B cell (primary cell): ENCODE measurements at regions not wholly inside any gene's neighbourhood (a gene's known extent, or its start where the extent isn't known, plus 50 kb on each side); places are given as distances from the start of the nearest gene placed in this dataset.

Source experiments
- ATAC-seq: fragments of 200-7000 bp; cut with Tn5 transposase; one replicate; pipeline ENCODE4 v1.10.0; 2021; ENCODE audit warnings: low read depth, mild to moderate bottlenecking, moderate number of reproducible peaks, moderate library complexity
- CTCF ChIA-PET: fragments of 350-600 bp; sonication (Branson Sonifier 250); formaldehyde crosslinking; loops from one replicate; lab custom pipeline; 2021; ENCODE audit warnings: antibody characterized with exemption, inconsistent platforms; lab: Charles Lee
- POLR2A ChIA-PET: fragments of 350-600 bp; sonication (Branson Sonifier 250); formaldehyde crosslinking; loops from one replicate; lab custom pipeline; 2021; ENCODE audit warnings: antibody characterized with exemption; lab: Charles Lee
- DNase-seq: peaks from one replicate; pipeline ENCODE4 v3.0.0; 2013
- H2AFZ ChIP-seq: 2 replicates; pipeline ENCODE4 v1.6.1; 2012; ENCODE audit warnings: mild to moderate bottlenecking, low read depth, low read length; ENCODE audit not compliant: insufficient read depth, poor library complexity, severe bottlenecking
- H3K27ac ChIP-seq, 2 donors: 1 replicate in 1 of 2; 2 replicates in 1 of 2; pipeline ENCODE4 v1.5.1; 2012 to 2013; ENCODE audit warnings: low read length in 2 of 2, mild to moderate bottlenecking in 2 of 2, moderate library complexity in 1 of 2
- H3K27me3 ChIP-seq, 4 experiments: fragments of 200-600 bp in 1 of 4; sonication (generic) in 1 of 4; replicated peaks in 1 of 4; 1 replicate in 2 of 4; 2 replicates in 2 of 4; pipeline versions ENCODE4 v1.6.1 to v1.7.0; 2013 to 2016; ENCODE audit warnings: low read length in 3 of 4, mild to moderate bottlenecking in 2 of 4, mixed read lengths in 1 of 4, moderate library complexity in 1 of 4; ENCODE audit not compliant: insufficient read depth in 4 of 4, control insufficient read depth in 3 of 4; ENCODE audit errors: control extremely low read depth in 1 of 4
- H3K36me3 ChIP-seq, 2 experiments: replicated peaks in 1 of 2; 1 replicate in 1 of 2; 2 replicates in 1 of 2; pipeline versions ENCODE4 v1.6.1 to v1.7.1; 2013; ENCODE audit warnings: low read length in 1 of 2; ENCODE audit not compliant: insufficient read depth in 2 of 2, control insufficient read depth in 1 of 2; ENCODE audit errors: control extremely low read depth in 1 of 2, extremely low read depth in 1 of 2
- H3K4me1 ChIP-seq, 2 donors: fragments of 200-600 bp in 1 of 2; sonication (generic) in 1 of 2; 1 replicate in 1 of 2; 2 replicates in 1 of 2; pipeline versions ENCODE4 v1.5.1 to v1.6.1; 2013 to 2017; ENCODE audit warnings: low read length in 2 of 2; ENCODE audit not compliant: control insufficient read depth in 2 of 2, insufficient read depth in 2 of 2
- H3K4me2 ChIP-seq: replicated peaks from 2 replicates; pipeline ENCODE3; 2012; ENCODE audit warnings: mild to moderate bottlenecking, low read depth, low read length; ENCODE audit not compliant: poor library complexity, severe bottlenecking
- H3K4me3 ChIP-seq, 5 experiments: fragments of 200-600 bp in 1 of 5; sonication (generic) in 1 of 5; 1 replicate in 3 of 5; 2 replicates in 2 of 5; pipeline versions ENCODE4 v1.5.1 to v1.7.0; 2011 to 2016; ENCODE audit warnings: low read length in 4 of 5, mild to moderate bottlenecking in 4 of 5, low read depth in 2 of 5, control low read depth in 1 of 5, moderate library complexity in 1 of 5; ENCODE audit not compliant: insufficient read depth in 1 of 5; ENCODE audit errors: control extremely low read depth in 1 of 5, extremely low read depth in 1 of 5
- H3K79me2 ChIP-seq: fragments of 200-600 bp; sonication (generic); one replicate; pipeline ENCODE4 v1.6.0; 2016; ENCODE audit warnings: low read length; ENCODE audit not compliant: control insufficient read depth, insufficient read depth
- H3K9ac ChIP-seq: fragments of 200-600 bp; sonication (generic); 2 replicates; pipeline ENCODE4 v1.6.1; 2017; ENCODE audit warnings: mild to moderate bottlenecking, low read length, moderate library complexity
- H3K9me3 ChIP-seq, 3 donors: one replicate each; pipeline versions ENCODE4 v1.6.1 to v1.7.1; 2013; ENCODE audit warnings: low read length in 2 of 3; ENCODE audit not compliant: control insufficient read depth in 2 of 3, insufficient read depth in 1 of 3; ENCODE audit errors: control extremely low read depth in 1 of 3
- H4K20me1 ChIP-seq: 2 replicates; pipeline ENCODE4 v1.6.0; 2012; ENCODE audit warnings: mild to moderate bottlenecking, low read length; ENCODE audit not compliant: insufficient read depth, control insufficient read depth, poor library complexity, severe bottlenecking
- H3K27ac Mint-ChIP-seq: one replicate; pipeline ENCODE4 v1.8.0; 2021; ENCODE audit warnings: mixed read lengths
- H3K27me3 Mint-ChIP-seq: one replicate; pipeline ENCODE4 v1.8.0; 2021; ENCODE audit warnings: mixed read lengths
- H3K4me1 Mint-ChIP-seq: one replicate; pipeline ENCODE4 v1.8.0; 2021; ENCODE audit warnings: mixed read lengths
- H3K4me3 Mint-ChIP-seq: one replicate; pipeline ENCODE4 v1.8.0; 2021; ENCODE audit warnings: mixed read lengths
- H3K9me3 Mint-ChIP-seq: one replicate; pipeline ENCODE4 v1.8.0; 2022; ENCODE audit warnings: mixed read lengths; ENCODE audit not compliant: insufficient read depth
- EZH2 ChIP-seq: IDR thresholded peaks from 2 replicates; pipeline ENCODE4 v1.6.1; 2012; ENCODE audit warnings: borderline replicate concordance, low read depth, mild to moderate bottlenecking, moderate library complexity, low read length; ENCODE audit not compliant: insufficient read depth, poor library complexity, severe bottlenecking
- WGBS: methylation state at CpG from one replicate; pipeline ENCODE4 v1.1.5; 2013; ENCODE audit warnings: missing lambda C conversion rate; ENCODE audit not compliant: insufficient coverage; 5-methylcytosine and 5-hydroxymethylcytosine counted together
- intact Hi-C: fragments of 100-400 bp; cut with micrococcal nuclease; formaldehyde crosslinking; loops from one replicate; pipeline ENCODE4 v1.10.0; 2022
- TF ChIP-seq, protein P1 (sequence below): fragments of 200-600 bp; IDR thresholded peaks from one replicate; pipeline ENCODE4 v1.8.0; 2022; ENCODE audit warnings: antibody characterized with exemption, mild to moderate bottlenecking

- ChIA-PET POLR2A (no interaction called here), CTCF (no interaction called here)
- Mint-ChIP-seq H3K4me1 (no peaks in the 10 kb centered on the region), H3K27ac (no peak overlapping the region), H3K9me3 (no peaks in the 10 kb centered on the region), H3K27me3 (no peaks in the 10 kb centered on the region), H3K4me3 (no peak overlapping the region)
- no peaks in the 10 kb centered on the region for H3K79me2 ChIP-seq
- no peaks in the 10 kb centered on the region for H3K36me3 ChIP-seq
- no peak for TF ChIP-seq EZH2
- TF ChIP-seq, protein P1, sequence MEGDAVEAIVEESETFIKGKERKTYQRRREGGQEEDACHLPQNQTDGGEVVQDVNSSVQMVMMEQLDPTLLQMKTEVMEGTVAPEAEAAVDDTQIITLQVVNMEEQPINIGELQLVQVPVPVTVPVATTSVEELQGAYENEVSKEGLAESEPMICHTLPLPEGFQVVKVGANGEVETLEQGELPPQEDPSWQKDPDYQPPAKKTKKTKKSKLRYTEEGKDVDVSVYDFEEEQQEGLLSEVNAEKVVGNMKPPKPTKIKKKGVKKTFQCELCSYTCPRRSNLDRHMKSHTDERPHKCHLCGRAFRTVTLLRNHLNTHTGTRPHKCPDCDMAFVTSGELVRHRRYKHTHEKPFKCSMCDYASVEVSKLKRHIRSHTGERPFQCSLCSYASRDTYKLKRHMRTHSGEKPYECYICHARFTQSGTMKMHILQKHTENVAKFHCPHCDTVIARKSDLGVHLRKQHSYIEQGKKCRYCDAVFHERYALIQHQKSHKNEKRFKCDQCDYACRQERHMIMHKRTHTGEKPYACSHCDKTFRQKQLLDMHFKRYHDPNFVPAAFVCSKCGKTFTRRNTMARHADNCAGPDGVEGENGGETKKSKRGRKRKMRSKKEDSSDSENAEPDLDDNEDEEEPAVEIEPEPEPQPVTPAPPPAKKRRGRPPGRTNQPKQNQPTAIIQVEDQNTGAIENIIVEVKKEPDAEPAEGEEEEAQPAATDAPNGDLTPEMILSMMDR: no peak
- H3K27ac ChIP-seq: no peak overlapping the region
- no peaks in the 10 kb centered on the region for H4K20me1 ChIP-seq
- intact Hi-C loops: no loop called here
- H3K4me1 ChIP-seq: no peaks in the 10 kb centered on the region
- no peak overlapping the region for H2AFZ ChIP-seq
- no peak overlapping the region for H3K4me2 ChIP-seq
- no CpG with 5 or more reads among the region's 2 CpGs for WGBS
- no peak for DNase-seq
- ATAC-seq: no peak
- H3K4me3 ChIP-seq: no peak overlapping the region
- H3K9ac ChIP-seq: no peak overlapping the region
- H3K9me3 ChIP-seq: no peaks in the 10 kb centered on the region
- H3K27me3 ChIP-seq: no peaks in the 10 kb centered on the region
Measured at GRCh38 chr3:145368748-145369147, 792.2 kb downstream of the PLOD2 start.

- WGBS: 79% methylated on average over 3 of the region's 5 CpGs
- H3K4me2 ChIP-seq: no peak overlapping the region
- no peak overlapping the region for H2AFZ ChIP-seq
- Mint-ChIP-seq H3K27ac (no peak overlapping the region), H3K9me3 (no peaks in the 10 kb centered on the region), H3K4me1 (no peaks in the 10 kb centered on the region), H3K4me3 (no peak overlapping the region), H3K27me3 (no peaks in the 10 kb centered on the region)
- H3K36me3 ChIP-seq: no peaks in the 10 kb centered on the region
- TF ChIP-seq, protein P1: no peak
- no peak for TF ChIP-seq EZH2
- H3K9ac ChIP-seq: no peak overlapping the region
- peaks cover 0 to 3% (median 0%) of the 10 kb centered on the region in 3 donors for H3K9me3 ChIP-seq
- no peaks in the 10 kb centered on the region for H3K27me3 ChIP-seq
- intact Hi-C loops: no loop called here
- no peak for ATAC-seq
- H4K20me1 ChIP-seq: no peaks in the 10 kb centered on the region
- ChIA-PET CTCF (no interaction called here), POLR2A (no interaction called here)
- H3K27ac ChIP-seq: no peak overlapping the region
- H3K4me1 ChIP-seq: no peaks in the 10 kb centered on the region
- no peak overlapping the region for H3K4me3 ChIP-seq
- H3K79me2 ChIP-seq: no peaks in the 10 kb centered on the region
- DNase-seq: no peak
Measured at GRCh38 chr3:145370870-145371269, 790.1 kb downstream of the PLOD2 start.
